HepG2 (cell line): ENCODE measurements at regions not wholly inside any gene's neighbourhood (a gene's known extent, or its start where the extent isn't known, plus 50 kb on each side); places are given as distances from the start of the nearest gene placed in this dataset.

Experiments
- ARHGAP35 ChIP-seq: sonication (generic); formaldehyde crosslinking; IDR thresholded peaks from 2 replicates; pipeline ENCODE4 v1.9.0; 2022; ENCODE audit warnings: mild to moderate bottlenecking, inconsistent platforms, moderate library complexity, missing genetic modification reagents, borderline replicate concordance
- CENPBD1 ChIP-seq: sonication (generic); formaldehyde crosslinking; IDR thresholded peaks from 2 replicates; pipeline ENCODE4 v1.8.0; 2022; ENCODE audit warnings: missing genetic modification reagents, low read depth, mild to moderate bottlenecking, borderline replicate concordance
- FOXP4 ChIP-seq: sonication (generic); formaldehyde crosslinking; IDR thresholded peaks from 2 replicates; pipeline ENCODE4 v1.4.0; 2020; ENCODE audit warnings: missing genetic modification reagents
- GMEB2 ChIP-seq: IDR thresholded peaks from 2 replicates; pipeline ENCODE4 v1.6.1; 2016; ENCODE audit warnings: missing biosample characterization, missing genetic modification reagents, low read depth
- MAX ChIP-seq: IDR thresholded peaks from 2 replicates; pipeline ENCODE4 v1.6.1; 2012; ENCODE audit warnings: inconsistent platforms
- REST ChIP-seq, 2 experiments: IDR thresholded peaks; 2 replicates each; pipeline ENCODE4 v1.6.1; 2011 to 2012; ENCODE audit warnings: low read length in 2 of 2, borderline replicate concordance in 1 of 2, low read depth in 1 of 2, mild to moderate bottlenecking in 1 of 2, moderate library complexity in 1 of 2
- RFX1 ChIP-seq: fragments of 450-650 bp; IDR thresholded peaks from 2 replicates; pipeline ENCODE4 v1.6.1; 2017
- ZBTB26 ChIP-seq: IDR thresholded peaks from 2 replicates; pipeline ENCODE4 v1.6.1; 2016; ENCODE audit warnings: missing compliant biosample characterization, missing genetic modification reagents, borderline replicate concordance
- ZNF142 ChIP-seq: sonication (generic); formaldehyde crosslinking; IDR thresholded peaks from 2 replicates; pipeline ENCODE4 v1.4.0; 2020; ENCODE audit warnings: missing genetic modification reagents
- ZNF768 ChIP-seq: sonication (generic); formaldehyde crosslinking; IDR thresholded peaks from 2 replicates; pipeline ENCODE4 v1.4.0; 2020; ENCODE audit warnings: missing genetic modification reagents

- peak; percentile 96 for TF ChIP-seq FOXP4 (CRISPR knock-in tag)
- TF ChIP-seq REST (IDR thresholded peaks at IDR 0.05; ENCODE audit: borderline replicate concordance in 1 of 2, low read depth in 1 of 2, low read length in 2 of 2), result peak in 1 of 2 experiments; percentile 51; a peak in 1 of 4 replicates
- TF ChIP-seq GMEB2 (CRISPR knock-in tag), result no peak
- no peak for TF ChIP-seq MAX
- no peak for TF ChIP-seq ARHGAP35 (CRISPR knock-in tag)
- no peak for TF ChIP-seq ZNF768 (CRISPR knock-in tag)
- TF ChIP-seq CENPBD1, result no peak
- TF ChIP-seq ZBTB26 (CRISPR knock-in tag), result no peak
- no peak for TF ChIP-seq ZNF142 (CRISPR knock-in tag)
- TF ChIP-seq RFX1, result no peak
These were observed 447.0 kb downstream of the KIF4B start (continued) for GRCh38 chr5:155460501-155460931.
